ENCODE measurements at regions not wholly inside any gene's neighbourhood (a gene's known extent, or its start where the extent isn't known, plus 50 kb on each side); places are given as distances from the start of the nearest gene placed in this dataset.

DNA sequence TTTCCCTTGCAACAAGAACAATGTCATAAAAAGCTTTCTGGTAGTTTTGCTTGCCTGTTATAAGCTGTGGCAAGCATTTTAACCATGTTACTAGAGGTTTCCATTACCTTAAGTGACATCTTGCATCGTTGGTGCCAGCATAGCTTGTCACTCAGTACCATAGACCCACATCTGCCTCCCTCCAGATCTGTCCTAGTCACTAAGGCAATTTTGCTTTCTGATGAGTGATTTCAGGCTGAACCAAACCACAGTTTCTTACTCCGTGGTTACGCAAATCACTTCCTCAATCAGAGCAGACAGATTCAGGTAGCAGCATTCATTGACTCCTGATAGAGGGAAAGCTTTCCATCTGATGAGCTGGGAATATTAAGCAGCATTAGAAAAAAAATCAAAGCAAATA lies 1057.5 kb upstream of the FAM98A start:
- no peak for DNase-seq
- no peaks in the 10 kb centered on the region for H3K27me3 ChIP-seq
- no peak overlapping the region for H3K27ac ChIP-seq
- no peak for ATAC-seq
- peaks cover 0 to 13% (median 0%) of the 10 kb centered on the region in 11 donors for H3K9me3 ChIP-seq
- H3K36me3 ChIP-seq = no peaks in the 10 kb centered on the region
- no peak overlapping the region for H3K4me3 ChIP-seq
- intact Hi-C loops (cut with DNase I) = no loop called here
- WGBS, 2 donors = 73 to 87% methylated on average over 3 of the region's 3 CpGs
- TF ChIP-seq, protein P1, sequence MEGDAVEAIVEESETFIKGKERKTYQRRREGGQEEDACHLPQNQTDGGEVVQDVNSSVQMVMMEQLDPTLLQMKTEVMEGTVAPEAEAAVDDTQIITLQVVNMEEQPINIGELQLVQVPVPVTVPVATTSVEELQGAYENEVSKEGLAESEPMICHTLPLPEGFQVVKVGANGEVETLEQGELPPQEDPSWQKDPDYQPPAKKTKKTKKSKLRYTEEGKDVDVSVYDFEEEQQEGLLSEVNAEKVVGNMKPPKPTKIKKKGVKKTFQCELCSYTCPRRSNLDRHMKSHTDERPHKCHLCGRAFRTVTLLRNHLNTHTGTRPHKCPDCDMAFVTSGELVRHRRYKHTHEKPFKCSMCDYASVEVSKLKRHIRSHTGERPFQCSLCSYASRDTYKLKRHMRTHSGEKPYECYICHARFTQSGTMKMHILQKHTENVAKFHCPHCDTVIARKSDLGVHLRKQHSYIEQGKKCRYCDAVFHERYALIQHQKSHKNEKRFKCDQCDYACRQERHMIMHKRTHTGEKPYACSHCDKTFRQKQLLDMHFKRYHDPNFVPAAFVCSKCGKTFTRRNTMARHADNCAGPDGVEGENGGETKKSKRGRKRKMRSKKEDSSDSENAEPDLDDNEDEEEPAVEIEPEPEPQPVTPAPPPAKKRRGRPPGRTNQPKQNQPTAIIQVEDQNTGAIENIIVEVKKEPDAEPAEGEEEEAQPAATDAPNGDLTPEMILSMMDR (IDR thresholded peaks at IDR 0.05) = no peak
- H3K4me1 ChIP-seq = peaks cover 0 to 8% (median 0%) of the 10 kb centered on the region in 9 donors

DNA sequence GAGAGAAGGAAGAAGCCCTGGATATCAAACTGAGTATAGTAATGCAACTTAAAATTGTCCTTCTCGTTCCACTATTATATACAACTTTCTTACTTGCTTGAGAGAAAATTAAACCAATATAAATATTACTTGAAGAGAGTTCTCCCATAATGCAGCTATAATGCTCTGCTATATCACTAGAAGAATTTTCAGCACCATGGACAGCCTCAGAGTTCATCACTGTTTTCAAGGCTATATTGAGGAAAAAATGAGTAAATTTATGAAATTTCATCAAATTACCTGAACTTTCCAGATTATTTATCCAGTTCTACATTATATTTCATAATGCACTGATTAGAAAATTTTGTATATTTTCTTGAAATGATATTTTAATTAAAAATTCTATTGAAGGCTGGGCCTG lies 1053.5 kb upstream of the FAM98A start:
- ATAC-seq = no peak
- no peaks in the 10 kb centered on the region for H3K27me3 ChIP-seq
- WGBS, 2 donors = 56 to 59% methylated on average over 1 of the region's 1 CpG
- H3K4me3 ChIP-seq = no peak overlapping the region
- no peaks in the 10 kb centered on the region for H3K36me3 ChIP-seq
- intact Hi-C loops (cut with DNase I) = no loop called here
- DNase-seq = no peak
- no peak overlapping the region for H3K27ac ChIP-seq
- TF ChIP-seq, protein P1 (IDR thresholded peaks at IDR 0.05) = no peak
- H3K9me3 ChIP-seq = peaks cover 0 to 13% (median 0%) of the 10 kb centered on the region in 11 donors
- H3K4me1 ChIP-seq = no peaks in the 10 kb centered on the region

DNA sequence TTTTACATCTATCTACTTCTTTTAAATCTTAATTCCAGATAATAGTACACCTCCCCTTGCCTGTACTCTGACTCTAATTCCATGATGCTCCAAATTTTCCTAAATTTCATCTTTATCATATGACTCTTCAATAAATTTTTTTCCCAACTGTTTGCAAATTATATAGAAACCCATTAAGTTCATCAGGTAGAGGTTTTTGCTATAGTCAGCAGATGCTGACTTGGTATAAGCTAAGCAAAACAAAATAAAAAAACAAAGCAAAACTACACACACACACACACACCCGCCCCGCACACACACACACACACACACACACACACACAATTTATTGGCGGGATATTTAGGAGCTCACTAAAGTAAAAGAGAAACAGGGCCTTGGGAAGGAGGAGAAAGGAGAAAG lies 1047.8 kb upstream of the FAM98A start:
- no peaks in the 10 kb centered on the region for H3K36me3 ChIP-seq
- no peak overlapping the region for H3K4me3 ChIP-seq
- 92 to 94% methylated on average over 3 of the region's 3 CpGs for whole genome bisulfite sequencing, 2 donors
- no peak for ATAC-seq
- intact Hi-C loops (cut with DNase I) = no loop called here
- H3K4me1 ChIP-seq = no peaks in the 10 kb centered on the region
- TF ChIP-seq, protein P1 (IDR thresholded peaks at IDR 0.05) = no peak
- DNase-seq = no peak
- H3K27me3 ChIP-seq = no peaks in the 10 kb centered on the region
- peaks cover 0 to 18% (median 0%) of the 10 kb centered on the region in 11 donors for H3K9me3 ChIP-seq
- no peak overlapping the region for H3K27ac ChIP-seq

DNA sequence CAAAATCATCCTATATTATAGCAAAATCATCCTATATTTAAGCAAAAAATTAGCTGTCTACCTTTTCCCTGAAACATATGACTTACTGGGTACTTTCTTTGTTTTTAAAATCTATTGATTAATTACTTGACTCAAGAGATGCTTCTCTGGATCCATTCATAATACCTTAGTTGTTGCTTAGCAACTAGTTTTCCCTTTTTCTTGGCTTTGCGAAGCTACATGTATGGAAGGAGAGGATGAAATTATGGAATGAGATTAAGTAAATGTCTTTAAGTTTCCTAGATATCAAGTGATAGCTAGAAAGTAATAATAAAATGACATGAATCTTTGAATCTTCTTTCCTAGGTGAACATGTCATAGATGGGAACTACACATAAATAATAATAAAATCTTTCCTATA lies 1033.2 kb upstream of the FAM98A start:
- no peaks in the 10 kb centered on the region for H3K4me1 ChIP-seq
- no peaks in the 10 kb centered on the region for H3K36me3 ChIP-seq
- no peak for DNase-seq
- intact Hi-C loops (cut with DNase I) = no loop called here
- WGBS, 2 donors = 89 to 98% methylated on average over 1 of the region's 1 CpG
- H3K9me3 ChIP-seq = peaks cover 0 to 48% (median 4%) of the 10 kb centered on the region in 11 donors
- no peaks in the 10 kb centered on the region for H3K27me3 ChIP-seq
- no peak overlapping the region for H3K27ac ChIP-seq
- TF ChIP-seq, protein P1 (IDR thresholded peaks at IDR 0.05) = no peak
- no peak for ATAC-seq
- no peak overlapping the region for H3K4me3 ChIP-seq

Measured in heart right ventricle (tissue), 16 donors.